Effector memory CD8-positive, alpha-beta T cell (primary cell): ENCODE measurements at regions not wholly inside any gene's neighbourhood (a gene's known extent, or its start where the extent isn't known, plus 50 kb on each side); places are given as distances from the start of the nearest gene placed in this dataset.

Source experiments
- ATAC-seq: fragments of 150-1000 bp; cut with Tn5 transposase; replicated peaks from 2 replicates; pipeline ENCODE4 v1.10.0; 2021; ENCODE audit warnings: mild to moderate bottlenecking, moderate library complexity
- DNase-seq, 3 experiments: peaks; one replicate each; pipeline ENCODE4 v3.0.0; 2021
- H3K27ac Mint-ChIP-seq, 2 donors: one replicate each; pipeline ENCODE4 v1.8.0; 2022; ENCODE audit warnings: mild to moderate bottlenecking in 2 of 2, mixed read lengths in 2 of 2, moderate library complexity in 2 of 2
- H3K27me3 Mint-ChIP-seq, 2 donors: one replicate each; pipeline ENCODE4 v1.8.0; 2022; ENCODE audit warnings: mixed read lengths in 2 of 2
- H3K36me3 Mint-ChIP-seq: one replicate; pipeline ENCODE4 v1.8.0; 2022; ENCODE audit warnings: mild to moderate bottlenecking, moderate library complexity, mixed read lengths; ENCODE audit not compliant: insufficient read depth
- H3K4me1 Mint-ChIP-seq, 2 donors: one replicate each; pipeline ENCODE4 v1.8.0; 2022; ENCODE audit warnings: low read depth in 2 of 2, mixed read lengths in 2 of 2
- H3K4me3 Mint-ChIP-seq, 2 donors: one replicate each; pipeline ENCODE4 v1.8.0; 2022; ENCODE audit warnings: mild to moderate bottlenecking in 2 of 2, mixed read lengths in 2 of 2, moderate library complexity in 2 of 2
- H3K9me3 Mint-ChIP-seq, 2 donors: one replicate each; pipeline ENCODE4 v1.8.0; 2022; ENCODE audit warnings: mixed read lengths in 2 of 2

DNA sequence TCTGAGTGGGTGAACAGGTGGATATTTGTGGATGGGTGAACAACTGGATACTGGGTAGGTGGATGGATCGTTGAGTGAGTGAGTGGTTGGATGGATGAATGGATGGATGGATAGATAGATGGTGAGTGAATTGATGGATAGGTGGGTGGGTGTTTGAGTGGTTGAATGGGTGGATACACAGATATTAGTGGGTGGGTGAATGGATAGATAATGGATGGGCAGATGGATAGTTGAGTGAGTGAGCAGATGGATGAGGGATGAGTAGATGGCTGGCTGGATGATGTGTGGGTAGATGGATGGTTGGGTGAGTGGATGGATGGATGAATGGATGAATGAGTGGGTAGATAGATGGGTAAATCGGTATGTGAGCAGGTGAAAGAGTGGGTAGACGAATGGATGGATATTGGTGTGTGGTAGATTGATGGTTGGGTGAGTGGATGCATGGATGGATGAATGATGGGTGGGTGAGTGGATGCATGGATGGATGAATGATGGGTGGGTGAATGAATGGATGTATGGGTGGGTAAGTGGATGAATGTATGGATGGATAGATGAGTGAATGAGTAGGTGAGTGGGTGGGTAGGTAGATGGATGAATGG is 406.7 kb downstream of the MN1 start:
- Mint-ChIP-seq H3K27ac (no peak overlapping the region), H3K9me3 (peaks cover 4 to 10% of the 10 kb centered on the region in 2 donors), H3K4me3 (no peak overlapping the region), H3K36me3 (peaks cover 3% of the 10 kb centered on the region), H3K27me3 (peaks cover 10 to 14% of the 10 kb centered on the region in 2 donors), H3K4me1 (no peaks in the 10 kb centered on the region)
- DNase-seq (no peak), ATAC-seq (no peak)

DNA sequence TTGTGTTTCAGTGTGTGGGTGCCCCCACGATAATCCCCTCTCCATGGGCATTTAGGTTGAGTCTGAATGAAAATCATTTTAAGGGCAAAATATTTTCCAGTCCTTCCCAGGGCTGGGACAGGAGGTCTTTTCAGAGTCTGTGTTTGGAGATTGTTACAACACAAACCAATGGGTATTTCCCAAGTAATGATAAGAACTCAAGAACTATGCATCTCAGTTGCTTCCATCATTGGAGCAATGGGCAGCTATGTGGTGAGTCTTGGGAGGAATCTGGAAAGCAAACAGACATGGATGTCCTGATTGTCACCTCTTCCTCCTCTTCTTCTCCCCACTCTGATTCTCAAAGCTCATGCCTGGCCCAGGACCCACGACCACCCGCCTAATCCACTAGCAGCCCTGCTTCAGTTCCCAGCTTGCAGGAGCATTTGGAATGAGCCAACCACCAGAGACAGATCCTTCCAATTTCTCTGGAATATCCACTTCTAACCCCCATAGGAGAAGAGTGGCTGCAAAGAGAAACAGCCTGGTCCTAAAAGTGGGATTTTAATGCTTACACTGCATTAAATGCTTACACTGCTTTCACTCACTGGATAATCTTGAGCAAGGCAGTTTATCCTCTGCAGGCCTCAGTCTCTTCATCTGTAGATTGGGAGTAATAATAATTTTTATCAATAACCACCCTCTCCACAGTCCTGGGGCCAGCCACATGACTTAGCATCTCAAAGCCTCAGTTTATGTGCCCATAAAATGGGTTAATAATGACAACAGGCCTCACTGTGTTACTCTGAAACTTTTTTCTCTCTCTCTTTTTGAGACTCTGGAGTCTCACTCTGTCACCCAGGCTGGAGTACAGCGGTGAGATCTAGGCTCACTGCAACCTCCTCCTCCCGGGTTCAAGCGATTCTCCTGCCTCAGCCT is 404.3 kb downstream of the MN1 start:
- DNase-seq (no peak), ATAC-seq (no peak)
- Mint-ChIP-seq H3K36me3 (no peaks in the 10 kb centered on the region), H3K4me1 (no peaks in the 10 kb centered on the region), H3K9me3 (peaks cover 8 to 16% of the 10 kb centered on the region in 2 donors), H3K27me3 (peaks cover 13% of the 10 kb centered on the region in 2 donors), H3K27ac (no peak overlapping the region), H3K4me3 (no peak overlapping the region)

DNA sequence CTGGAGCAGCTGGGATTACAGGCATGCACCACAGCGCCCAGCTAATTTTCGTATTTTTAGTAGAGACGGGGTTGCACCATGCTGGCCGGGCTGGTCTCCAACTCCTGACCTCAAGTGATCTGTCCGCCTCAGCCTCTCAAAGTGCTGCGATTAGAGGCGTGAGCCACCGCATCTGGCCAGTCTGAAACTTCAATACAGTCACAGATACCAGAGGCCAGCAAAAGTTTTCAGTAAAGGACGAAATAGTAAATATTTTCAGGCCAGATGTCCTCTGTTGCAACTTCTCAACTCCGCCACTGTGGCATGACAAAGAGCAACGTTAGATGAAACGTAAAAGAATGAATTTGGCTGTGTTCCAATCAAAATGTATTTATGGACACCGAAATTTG is 403.6 kb downstream of the MN1 start:
- H3K36me3 Mint-ChIP-seq = no peaks in the 10 kb centered on the region
- H3K27ac Mint-ChIP-seq = no peak overlapping the region
- DNase-seq = no peak
- H3K4me3 Mint-ChIP-seq = no peak overlapping the region
- H3K27me3 Mint-ChIP-seq = peaks cover 13% of the 10 kb centered on the region in 2 donors
- H3K9me3 Mint-ChIP-seq = peaks cover 8 to 16% of the 10 kb centered on the region in 2 donors
- H3K4me1 Mint-ChIP-seq = no peaks in the 10 kb centered on the region
- ATAC-seq = no peak

- H3K4me3 Mint-ChIP-seq = no peak overlapping the region
- no peaks in the 10 kb centered on the region for H3K4me1 Mint-ChIP-seq
- H3K27me3 Mint-ChIP-seq = peaks cover 13% of the 10 kb centered on the region in 2 donors
- no peak overlapping the region for H3K27ac Mint-ChIP-seq
- no peak for ATAC-seq
- no peaks in the 10 kb centered on the region for H3K36me3 Mint-ChIP-seq
- peaks cover 8 to 16% of the 10 kb centered on the region in 2 donors for H3K9me3 Mint-ChIP-seq
- DNase-seq = no peak
These were observed 402.4 kb downstream of the MN1 start for GRCh38 chr22:27399161-27399560.

DNA sequence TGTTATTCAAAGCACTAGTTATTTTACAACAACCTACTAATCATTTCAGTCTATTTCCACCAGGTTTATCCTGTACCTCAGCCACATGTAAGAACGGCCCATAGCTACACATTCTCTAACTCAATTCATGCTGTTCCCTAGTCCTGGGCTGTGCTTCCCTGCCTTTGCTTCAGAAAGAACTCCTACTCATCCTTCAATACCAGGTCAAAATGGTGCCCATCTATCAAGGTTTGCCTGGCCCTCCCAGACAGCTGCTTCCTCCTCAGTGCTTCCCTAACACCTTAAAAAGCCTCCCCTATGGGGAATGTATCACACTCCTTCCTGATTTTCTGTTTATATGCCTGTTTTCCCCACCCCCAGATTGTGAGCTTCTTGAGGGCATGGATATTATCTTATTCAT is 400.7 kb downstream of the MN1 start:
- Mint-ChIP-seq H3K27ac (no peak overlapping the region), H3K4me1 (no peaks in the 10 kb centered on the region), H3K36me3 (no peaks in the 10 kb centered on the region), H3K4me3 (no peak overlapping the region), H3K27me3 (peaks cover 11 to 13% of the 10 kb centered on the region in 2 donors), H3K9me3 (peaks cover 6% of the 10 kb centered on the region in 2 donors)
- DNase-seq (no peak), ATAC-seq (no peak)

DNA sequence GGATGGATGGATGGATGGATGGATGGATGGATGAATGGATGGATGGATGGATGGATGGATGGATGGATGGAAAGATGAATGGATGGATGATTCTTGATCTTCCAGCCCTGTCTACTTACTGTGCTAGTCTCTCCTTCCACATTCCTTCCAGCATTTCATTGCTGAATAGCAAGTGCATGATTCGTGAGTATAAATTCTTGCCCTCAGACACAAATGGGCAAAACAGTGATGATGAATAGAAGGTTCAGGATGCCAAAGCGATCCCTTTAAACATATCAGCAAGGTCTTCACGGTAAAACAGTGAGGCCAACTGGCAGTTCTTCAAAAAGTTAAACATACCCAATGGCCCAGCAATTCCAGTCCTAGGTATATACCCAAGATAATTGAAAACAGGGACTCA is 400.2 kb downstream of the MN1 start:
- H3K4me3 Mint-ChIP-seq = no peak overlapping the region
- H3K4me1 Mint-ChIP-seq = no peaks in the 10 kb centered on the region
- H3K27ac Mint-ChIP-seq = no peak overlapping the region
- H3K9me3 Mint-ChIP-seq = peaks cover 6% of the 10 kb centered on the region in 2 donors
- H3K27me3 Mint-ChIP-seq = peaks cover 11 to 13% of the 10 kb centered on the region in 2 donors
- no peak for ATAC-seq
- no peaks in the 10 kb centered on the region for H3K36me3 Mint-ChIP-seq
- no peak for DNase-seq

DNA sequence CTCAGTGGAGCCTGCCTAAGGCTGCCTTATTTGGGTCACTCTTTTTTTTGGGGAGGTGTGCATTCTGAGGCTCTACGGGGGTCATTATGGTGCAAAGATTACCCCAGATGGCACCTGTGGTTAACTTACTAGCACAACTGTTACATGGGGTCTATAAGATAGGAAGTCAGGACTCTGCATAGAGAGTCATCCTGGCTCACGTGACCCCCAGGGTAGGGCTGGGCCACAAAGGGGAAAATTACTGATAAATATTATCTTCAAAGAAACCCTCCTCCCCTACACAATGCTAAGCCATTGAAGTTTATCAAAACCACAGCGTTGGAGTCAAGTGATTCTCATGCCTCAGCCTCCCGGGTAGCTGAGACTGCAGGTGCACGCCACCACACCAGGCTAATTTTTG is 397.1 kb downstream of the MN1 start:
- Mint-ChIP-seq H3K4me3 (no peak overlapping the region), H3K27me3 (peaks cover 13 to 18% of the 10 kb centered on the region in 2 donors), H3K27ac (no peak overlapping the region), H3K36me3 (no peaks in the 10 kb centered on the region), H3K4me1 (no peaks in the 10 kb centered on the region), H3K9me3 (peaks cover 6% of the 10 kb centered on the region in 2 donors)
- DNase-seq (no peak), ATAC-seq (no peak)

DNA sequence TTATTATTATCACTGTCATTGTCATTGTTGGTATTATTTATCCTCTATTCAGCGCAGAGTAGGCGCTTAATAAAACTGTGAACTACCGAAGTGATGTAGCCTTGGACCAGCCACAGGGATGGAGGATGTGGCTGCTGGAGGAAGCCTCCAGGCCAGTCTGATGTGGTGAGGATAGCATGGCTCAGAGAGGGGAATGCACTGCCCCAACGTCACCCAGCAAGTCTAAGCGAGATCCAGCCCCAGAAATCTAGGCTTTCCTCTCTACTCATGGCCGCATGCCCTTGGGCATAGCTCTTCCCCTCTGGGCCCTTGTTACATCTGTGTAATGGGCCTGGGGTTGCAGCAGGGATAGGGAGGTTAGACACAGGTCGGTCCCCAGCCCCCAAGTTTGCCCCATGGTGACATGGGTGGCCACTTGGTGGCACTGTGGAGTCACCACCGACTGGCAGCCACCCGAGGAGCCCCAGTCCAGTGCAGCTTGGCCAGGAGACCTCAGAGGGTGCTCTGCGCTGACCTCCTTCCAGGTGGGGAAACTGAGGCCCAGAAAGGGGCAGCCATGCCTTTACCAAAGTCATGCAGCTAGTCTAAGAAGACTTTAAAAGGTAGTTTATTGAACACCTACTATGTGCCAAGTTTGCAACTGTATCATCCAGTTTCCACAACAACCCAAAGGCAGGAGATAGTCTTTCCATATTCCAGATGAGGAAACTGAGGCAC is 395.7 kb downstream of the MN1 start:
- Mint-ChIP-seq H3K27me3 (peaks cover 7 to 27% of the 10 kb centered on the region in 2 donors), H3K4me1 (no peaks in the 10 kb centered on the region), H3K36me3 (no peaks in the 10 kb centered on the region), H3K27ac (no peak overlapping the region), H3K4me3 (no peak overlapping the region), H3K9me3 (peaks cover 6% of the 10 kb centered on the region in 2 donors)
- DNase-seq (no peak), ATAC-seq (no peak)

DNA sequence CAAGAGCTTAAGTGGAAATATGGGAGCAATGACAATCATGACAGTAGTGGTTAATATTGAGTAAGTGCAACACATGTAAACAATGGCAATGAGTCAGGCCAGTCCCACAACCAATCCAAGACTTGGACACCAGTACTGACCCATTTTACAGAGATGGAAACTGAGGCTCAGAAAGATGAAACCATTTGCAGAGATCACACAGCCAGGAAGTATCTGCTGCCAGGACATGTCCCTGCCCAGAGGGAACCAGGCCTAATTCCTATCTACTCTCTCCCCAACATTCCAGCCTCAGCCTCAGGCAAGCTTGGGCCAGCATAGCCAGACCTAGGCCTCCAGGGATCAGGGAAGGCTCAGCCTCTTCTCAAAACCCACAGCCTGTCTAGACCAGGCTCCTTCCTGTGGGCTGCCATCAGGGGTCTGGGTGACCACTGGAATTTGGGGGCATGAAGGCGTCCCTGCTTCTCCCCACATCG is 395.1 kb downstream of the MN1 start:
- no peak for ATAC-seq
- Mint-ChIP-seq H3K36me3 (no peaks in the 10 kb centered on the region), H3K27me3 (peaks cover 1 to 27% of the 10 kb centered on the region in 2 donors), H3K4me1 (no peaks in the 10 kb centered on the region), H3K9me3 (peaks cover 6% of the 10 kb centered on the region in 2 donors), H3K4me3 (no peak overlapping the region), H3K27ac (no peak overlapping the region)
- DNase-seq = no peak

DNA sequence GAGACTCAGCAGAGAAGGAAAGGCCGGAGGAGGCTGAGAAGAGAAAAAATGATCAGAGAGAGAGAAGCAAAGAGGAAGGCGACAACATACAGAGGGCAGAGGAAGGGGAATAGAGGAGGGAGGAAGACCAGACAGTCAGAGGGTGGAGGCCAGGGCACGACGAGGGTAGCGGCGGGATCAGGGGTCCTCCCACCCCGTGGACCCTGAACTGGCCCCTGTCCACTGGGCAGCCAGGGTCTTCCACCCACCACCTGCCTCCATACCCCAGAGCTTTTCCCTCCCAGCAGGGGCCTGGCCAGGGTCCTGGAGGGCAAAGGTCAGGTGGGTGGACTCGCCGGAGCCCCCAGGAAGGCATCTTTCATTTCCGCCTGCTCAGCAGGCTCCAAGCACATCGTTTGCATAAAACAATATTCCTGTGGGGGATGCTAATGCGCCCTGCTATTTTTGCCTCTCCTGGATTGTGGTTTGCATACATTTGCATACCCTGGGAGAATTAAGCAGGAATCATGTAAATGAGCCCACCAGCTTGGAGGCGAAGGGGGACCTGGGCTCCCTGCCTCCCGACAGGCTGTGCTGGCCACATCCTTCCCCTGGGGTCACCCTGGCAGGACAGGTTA is 394.1 kb downstream of the MN1 start:
- Mint-ChIP-seq H3K4me3 (no peak overlapping the region), H3K4me1 (no peaks in the 10 kb centered on the region), H3K9me3 (peaks cover 0 to 3% of the 10 kb centered on the region in 2 donors), H3K36me3 (no peaks in the 10 kb centered on the region), H3K27ac (no peak overlapping the region), H3K27me3 (peaks cover 7 to 21% of the 10 kb centered on the region in 2 donors)
- no peak for ATAC-seq
- DNase-seq = no peak

GRCh38 chr22:27408068-27408467 is 393.5 kb downstream of the MN1 start:
- H3K9me3 Mint-ChIP-seq = peaks cover 0 to 3% of the 10 kb centered on the region in 2 donors
- H3K27ac Mint-ChIP-seq = no peak overlapping the region
- H3K4me1 Mint-ChIP-seq = no peaks in the 10 kb centered on the region
- DNase-seq (no peak), ATAC-seq (no peak)
- no peak overlapping the region for H3K4me3 Mint-ChIP-seq
- H3K27me3 Mint-ChIP-seq = peaks cover 8 to 21% of the 10 kb centered on the region in 2 donors
- H3K36me3 Mint-ChIP-seq = no peaks in the 10 kb centered on the region

GRCh38 chr22:27409299-27409698 is 392.3 kb downstream of the MN1 start:
- peaks cover 0 to 3% of the 10 kb centered on the region in 2 donors for H3K9me3 Mint-ChIP-seq

DNA sequence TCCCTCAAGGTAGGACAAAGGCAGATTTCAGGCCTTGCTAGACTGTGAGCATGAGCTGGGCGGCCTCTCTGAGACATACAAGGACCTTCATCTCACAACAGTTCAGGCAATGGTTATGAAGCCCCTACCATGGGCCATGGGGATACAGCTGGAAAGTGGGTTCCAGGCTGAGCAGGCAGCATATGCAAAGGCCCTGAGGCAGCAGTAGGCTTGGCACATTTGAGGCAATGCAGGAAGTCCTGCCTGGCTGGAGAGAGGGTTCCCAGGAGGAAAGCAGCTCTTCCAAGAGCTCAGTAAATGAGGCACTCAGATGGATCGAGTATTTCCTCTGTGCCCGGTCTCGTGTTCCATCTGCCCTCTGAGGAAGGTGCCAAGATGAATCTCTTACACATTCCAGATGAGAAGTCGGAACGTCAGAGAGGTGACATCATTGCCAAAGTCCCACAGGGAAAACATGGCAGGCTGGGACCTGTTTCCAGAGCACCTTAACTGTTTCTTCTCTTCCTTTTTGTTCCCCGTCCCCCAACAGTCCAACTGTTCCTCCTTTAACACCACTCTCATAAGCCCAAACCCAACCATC is 388.6 kb downstream of the MN1 start:
- DNase-seq (no peak), ATAC-seq (no peak)
- Mint-ChIP-seq H3K36me3 (peaks cover 3% of the 10 kb centered on the region), H3K27ac (no peak overlapping the region), H3K4me1 (no peaks in the 10 kb centered on the region), H3K4me3 (no peak overlapping the region), H3K9me3 (peaks cover 0 to 2% of the 10 kb centered on the region in 2 donors), H3K27me3 (peaks cover 22 to 38% of the 10 kb centered on the region in 2 donors)

More at GRCh38 chr22:27409299-27409698, 392.3 kb downstream of the MN1 start:
- no peak for DNase-seq
- Mint-ChIP-seq H3K36me3 (peaks cover 3% of the 10 kb centered on the region), H3K4me1 (no peaks in the 10 kb centered on the region), H3K27ac (no peak overlapping the region), H3K4me3 (no peak overlapping the region), H3K27me3 (peaks cover 18 to 21% of the 10 kb centered on the region in 2 donors)
- no peak for ATAC-seq
